Activated CD4-positive, alpha-beta T cell treated with anti-CD3 and anti-CD28 coated beads for 24 hours (primary cell): ENCODE measurements at regions not wholly inside any gene's neighbourhood (a gene's known extent, or its start where the extent isn't known, plus 50 kb on each side); places are given as distances from the start of the nearest gene placed in this dataset.
A peak's percentile ranks its signal among the peaks of the same experiment; 100 is the strongest.

ENCODE experiments used
- DNase-seq, 2 donors: peaks; one replicate each; pipeline ENCODE4 v3.0.0-alpha.2; 2020; ENCODE audit warnings: low read depth in 2 of 2

DNA sequence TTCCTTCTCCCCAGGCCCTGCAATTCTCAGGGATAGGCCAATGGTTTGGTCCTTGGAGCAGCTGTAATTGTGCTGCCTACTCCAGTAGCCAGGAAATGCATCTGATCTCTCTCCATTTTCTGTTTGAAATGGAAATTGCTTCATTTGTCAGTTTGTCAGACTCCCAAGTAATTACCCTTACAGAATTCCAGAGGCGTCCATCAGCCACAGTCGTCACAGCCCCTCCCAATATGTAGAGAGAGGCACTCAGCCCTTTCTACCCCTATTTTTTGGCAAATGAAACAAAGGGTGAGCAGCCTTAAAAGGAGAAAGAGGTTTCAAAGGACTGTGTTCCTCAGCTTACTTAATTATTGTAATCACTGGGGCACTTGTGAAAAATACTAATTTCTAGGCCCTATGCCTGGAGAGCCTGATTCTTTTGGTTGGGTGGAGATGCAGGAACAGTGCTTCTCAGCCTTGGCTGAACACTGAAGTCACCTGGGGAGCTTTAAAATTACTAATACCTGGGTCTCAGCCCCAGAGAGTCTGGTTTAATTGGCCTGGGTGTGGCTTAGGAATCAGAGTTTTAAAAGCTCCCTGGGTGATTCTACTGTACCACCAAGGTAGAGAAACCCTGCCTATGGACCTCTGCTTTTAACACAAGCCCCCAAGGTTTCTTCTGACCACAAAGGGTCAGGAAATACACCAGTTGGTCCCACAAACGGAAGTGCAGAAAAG, 190.0 kb downstream of the EMP1 start:
- no peak for DNase-seq

DNA sequence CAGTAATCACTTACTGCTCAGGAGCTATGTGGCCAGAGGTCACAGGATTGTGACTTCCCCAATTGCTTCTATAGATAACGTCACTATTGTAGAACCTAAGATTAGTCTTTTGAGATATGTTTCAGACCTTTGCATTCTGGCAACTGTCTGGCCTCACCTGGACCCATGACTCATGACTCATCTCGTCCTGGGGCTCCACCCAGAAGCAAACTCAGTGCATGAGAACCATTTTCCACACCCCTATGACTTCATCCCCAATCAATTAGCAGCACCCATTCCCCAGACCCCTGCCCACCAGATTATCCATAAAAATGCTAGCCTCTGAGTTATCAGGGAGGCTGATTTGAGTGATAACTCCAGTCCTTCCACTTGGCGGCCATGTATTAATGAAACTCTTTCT, 186.9 kb downstream of the EMP1 start:
- no peak for DNase-seq

DNA sequence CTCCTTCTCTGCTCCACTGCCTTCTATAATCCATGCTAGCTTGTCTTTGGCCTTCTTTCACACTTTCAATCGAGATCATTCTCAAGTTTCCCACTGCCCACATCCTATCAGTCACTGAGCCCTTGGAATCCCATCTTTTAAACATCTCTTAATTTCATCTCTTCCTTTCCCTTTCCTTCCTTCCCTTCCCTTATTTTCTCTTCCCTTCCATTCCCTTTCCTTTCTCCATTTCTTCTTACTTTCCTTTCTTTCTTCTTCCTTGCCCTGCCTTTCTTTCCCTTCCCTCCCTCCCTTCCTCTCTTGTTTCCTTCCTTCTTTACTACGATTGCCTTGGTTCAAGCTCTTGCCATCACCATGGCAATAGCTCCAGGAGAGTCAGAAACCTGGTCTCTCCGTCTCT, 183.8 kb downstream of the EMP1 start:
- no peak for DNase-seq

DNA sequence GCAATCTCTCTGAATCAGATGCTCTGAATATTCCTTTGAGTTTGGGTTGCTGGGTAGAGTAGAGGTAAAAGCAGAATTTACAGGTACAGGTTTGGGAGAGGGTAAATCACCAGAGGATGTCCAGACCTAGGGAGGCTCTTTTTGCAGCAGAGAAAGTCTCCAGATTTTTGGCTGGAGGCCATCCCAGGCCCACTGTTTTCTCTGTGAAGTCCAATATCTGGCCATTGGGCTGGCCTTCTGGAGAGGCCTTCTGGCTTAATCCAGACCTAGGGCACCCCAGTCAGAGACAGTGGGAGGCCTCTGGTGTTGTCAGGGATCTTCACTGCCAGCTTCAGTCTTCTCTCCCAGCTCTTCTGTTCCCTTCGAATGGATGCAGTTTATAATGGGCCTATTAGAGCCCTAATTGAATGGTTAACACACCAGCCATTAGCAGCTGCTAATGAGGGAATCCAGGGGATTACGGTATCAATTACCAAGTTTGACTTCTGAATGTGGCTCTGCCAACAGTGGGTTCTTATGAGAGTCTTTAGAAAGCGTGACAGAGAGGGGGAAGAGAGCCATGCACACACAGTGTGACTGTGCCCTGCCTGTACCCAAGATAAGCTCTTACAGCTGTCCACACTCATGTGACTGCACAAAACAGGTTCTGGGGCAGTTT, 183.1 kb downstream of the EMP1 start:
- no peak for DNase-seq

DNA sequence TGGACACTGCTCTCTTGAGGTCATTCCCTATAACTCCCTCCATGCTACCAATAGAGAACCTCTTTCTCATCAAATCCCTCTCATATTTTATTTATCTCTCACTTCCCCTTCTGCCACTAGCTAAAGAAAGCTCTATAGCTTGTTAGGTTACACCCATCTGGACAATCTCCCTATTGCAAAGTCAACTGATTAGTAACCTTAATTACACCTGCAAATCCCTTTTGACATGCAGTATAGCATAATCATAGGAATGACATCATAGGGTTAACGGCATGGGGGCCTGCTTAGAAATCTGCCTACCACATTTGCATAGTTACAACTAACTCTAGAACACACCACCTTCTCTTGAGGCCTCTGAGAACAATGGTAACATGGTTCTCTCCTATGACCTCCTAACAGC, 181.2 kb downstream of the EMP1 start:
- no peak for DNase-seq

DNA sequence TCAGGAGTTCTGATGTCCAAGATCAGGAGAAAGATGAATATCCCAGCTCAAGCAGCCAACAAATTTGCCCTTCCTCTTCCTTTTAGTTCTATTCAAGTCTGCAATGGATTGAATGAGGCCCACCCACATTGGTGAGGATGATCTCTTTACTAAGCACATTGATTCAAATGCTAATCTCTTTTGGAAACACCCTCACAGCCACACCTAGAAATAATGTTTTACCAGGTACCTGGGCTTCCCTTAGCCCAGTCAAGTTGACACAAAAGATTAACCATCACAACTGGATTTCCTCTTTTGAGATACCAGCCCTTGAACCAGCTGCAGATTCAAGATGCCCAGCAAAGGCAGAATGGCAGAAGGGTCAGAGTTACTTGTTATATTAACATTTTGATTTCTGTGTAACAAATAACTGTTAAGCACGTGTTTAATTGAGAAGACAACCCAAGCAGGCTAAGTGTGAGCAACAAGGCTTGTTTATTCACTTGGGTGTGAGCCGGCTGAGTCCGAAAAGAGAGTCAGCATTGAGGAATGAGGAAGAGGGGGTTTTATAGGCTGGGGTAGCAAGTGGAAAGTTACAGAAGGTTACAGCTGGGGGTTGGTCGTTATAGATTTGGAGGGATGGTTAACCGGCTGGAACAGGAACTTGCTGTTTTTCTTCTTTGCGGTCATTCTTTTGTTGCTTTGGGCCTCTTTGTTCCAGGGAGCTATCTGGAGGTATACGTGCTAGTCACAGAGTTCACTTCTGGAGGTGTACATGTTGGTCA, 180.3 kb downstream of the EMP1 start:
- DNase-seq: no peak

DNA sequence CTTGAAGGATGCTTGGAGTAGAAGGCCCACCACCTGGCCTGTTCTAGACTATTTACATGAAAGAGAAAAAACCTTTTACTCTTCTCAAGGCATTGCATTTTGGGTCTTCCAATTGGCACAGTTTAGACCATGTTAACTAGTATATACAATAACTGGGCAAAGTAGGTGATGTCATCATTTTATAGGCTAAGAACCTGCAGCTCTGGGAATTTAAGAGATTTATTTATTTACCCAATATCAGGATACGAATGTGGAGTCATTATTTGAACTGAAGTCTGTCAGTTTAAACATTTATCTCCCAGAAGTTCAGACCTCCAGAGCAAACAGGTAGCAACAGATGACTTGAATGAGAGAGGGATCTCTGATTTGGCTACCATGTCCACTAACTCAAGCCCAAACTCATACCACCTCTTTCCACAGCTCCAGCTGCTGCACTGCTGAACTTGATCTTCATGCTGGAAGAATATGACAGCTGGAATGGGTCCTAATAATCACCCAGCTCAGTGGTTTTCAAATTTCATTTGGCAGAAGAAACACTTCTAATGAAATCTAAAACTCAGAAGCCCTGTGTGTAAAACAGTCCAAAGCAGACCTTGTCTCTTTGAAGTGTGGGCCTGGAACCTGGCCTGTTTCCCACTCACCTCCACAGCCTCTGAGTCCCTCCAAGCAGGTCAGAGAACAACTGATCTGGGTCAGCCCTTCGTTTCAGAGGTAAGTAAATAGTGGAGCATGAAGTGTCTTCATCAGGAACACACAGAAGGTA, 179.2 kb downstream of the EMP1 start:
- DNase-seq: no peak

DNA sequence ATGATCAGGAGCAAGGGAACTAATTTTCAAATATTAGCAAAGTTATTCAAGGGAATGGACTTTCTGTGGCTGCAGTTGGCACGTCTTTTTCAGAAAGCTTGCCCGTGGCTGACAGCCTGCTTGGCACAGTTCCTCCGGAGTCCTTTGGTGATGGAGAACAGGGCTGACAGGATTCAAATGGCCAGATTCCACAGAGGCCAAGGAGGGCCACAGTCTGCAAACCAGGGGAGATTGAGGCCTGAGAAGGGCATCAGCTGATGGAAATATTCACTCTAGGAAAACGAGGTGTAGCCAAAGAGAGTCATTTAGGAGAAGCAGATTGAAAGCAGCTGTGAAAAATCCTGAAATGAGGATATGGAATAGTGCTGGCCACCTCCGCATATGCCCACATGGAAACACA, 178.3 kb downstream of the EMP1 start:
- no peak for DNase-seq

DNA sequence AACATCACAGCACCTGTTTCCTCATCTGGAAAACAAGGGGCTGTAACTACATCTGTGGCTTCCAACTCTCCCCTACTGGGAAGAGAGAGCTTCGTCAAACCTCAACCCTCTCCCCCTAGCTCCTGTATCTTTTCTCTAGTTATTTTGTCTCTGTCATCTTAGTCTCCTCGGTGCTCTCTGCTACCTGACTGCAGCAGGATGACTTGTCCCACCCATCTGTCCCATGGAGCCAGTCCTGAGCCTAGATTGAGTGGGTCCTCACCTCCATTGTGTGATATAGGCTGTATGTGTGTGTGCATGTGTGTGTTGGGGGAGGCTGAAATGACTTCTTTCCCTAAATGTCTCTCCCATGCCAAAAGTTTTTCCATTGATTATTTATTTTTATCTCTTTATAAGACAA, 177.3 kb downstream of the EMP1 start:
- no peak for DNase-seq

DNA sequence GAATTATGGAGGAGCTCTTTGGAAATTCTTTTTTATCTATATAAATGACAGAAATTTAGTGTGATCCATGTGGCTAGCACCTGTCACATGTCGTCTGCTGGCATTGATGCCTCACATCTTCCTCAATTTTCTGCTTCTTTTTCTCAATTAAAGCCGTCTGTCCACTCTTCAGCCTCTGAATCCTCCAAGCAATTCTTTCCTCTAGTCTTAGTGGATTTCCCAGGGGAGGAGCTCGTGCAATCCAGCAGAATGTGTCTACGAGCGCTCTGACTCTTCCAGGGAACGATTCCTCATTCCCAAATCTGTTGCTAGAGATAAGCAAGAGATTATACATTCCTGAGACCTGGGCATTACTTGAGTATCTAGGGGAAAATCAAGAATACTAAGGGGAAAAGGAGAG, 176.6 kb downstream of the EMP1 start:
- no peak for DNase-seq

DNA sequence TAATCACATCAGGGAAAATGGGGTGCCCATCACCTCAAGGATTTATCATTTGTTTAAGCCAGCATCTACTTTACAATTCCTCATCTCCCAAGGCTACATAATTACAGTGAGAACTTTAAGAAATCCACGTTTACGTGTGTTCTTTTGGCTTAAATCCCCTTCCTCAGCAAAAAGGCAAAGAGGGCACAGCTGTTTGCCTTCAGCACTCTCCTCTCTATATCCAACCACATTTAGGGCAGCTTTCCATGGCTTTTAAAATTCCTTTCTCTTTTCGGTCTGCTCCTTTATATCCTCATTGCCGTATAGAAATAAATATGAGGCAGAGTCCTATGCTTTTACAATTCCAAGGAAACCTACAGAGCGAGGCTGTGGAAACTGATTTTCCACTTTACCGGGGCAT, 175.9 kb downstream of the EMP1 start:
- no peak for DNase-seq

DNA sequence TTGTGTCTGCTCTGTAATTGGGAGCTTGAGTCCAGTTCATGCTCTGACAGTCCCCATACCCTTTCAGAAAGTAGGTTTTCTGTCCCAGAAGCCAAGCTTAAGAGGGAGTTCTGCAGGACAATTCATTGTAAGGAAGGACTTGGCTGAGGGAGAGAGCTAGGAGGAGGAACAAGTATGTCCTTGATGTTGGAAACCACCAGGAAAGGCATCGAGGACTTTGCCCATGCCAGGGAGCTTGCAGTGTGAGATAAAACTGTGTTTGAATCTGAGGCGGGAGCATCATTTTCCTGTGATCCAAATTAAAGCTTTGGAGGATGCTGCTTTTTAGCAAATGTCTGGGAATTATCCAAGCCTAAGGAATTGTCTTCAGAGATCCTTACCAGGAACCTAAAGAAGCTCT, 175.3 kb downstream of the EMP1 start:
- DNase-seq: no peak

DNA sequence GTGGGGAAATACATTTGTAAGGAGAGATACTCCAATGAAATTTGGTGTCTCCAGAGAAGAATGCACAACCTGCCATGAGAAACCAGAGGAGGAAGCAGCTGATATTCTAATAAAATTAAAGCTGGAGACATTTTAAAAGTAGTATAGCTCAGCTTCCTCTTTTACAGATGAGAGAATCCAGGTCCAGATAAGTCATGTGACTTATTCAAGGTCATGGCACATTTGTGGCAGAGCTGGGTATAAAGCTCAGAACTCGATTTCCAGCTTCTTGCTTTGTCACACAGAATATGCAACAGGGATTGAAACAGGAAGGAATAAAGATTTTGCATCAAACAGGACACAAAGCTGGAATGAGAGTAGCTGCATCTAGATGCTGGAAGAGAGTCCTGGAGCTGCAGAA, 174.8 kb downstream of the EMP1 start:
- DNase-seq: no peak

DNA sequence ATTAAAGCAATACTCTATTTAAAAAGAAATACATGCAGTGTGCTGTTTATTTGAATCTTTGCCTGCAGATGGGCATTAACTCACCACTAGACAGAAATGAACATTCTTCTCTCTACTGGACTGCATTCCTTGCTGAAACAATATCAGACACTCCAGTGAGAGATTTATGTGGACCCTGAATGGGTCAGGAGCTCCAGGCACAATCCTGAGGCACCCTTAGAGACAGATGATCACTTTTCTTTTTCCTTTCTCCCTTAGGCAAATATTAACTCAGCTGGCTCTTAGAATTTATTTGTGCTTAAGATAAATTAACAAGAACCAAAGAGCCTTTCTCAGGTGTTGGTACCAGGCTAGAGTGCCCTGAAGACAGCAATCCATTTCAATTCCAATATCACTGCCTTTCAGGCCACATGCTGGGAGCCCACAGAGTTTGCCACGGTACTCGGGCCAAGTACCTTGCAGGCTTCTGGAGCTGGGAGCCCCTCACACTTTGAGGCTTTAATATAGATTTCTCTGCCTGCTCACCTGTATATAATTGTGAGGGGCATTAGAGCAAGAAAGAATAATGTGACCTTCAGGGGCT, 173.0 kb downstream of the EMP1 start:
- DNase-seq: no peak

DNA sequence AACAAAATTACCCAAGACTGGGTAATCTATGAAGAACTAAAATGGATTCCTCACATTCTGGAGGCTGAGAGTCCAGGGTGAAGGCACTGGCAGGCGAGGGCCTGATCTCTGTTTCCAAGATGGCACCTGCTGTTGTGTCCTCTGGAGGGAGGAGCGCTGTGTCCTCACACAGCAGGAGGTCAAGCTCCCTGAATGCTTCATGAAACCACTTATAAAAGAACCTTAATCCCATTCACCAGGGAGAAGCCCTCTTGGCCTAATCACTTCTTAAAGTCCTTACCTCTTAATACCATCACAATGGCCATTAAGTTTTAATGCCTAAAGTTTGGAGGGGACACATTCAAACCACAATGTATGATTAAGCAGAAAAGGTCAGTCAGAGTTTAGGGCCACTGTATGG, 172.4 kb downstream of the EMP1 start:
- DNase-seq: no peak

DNA sequence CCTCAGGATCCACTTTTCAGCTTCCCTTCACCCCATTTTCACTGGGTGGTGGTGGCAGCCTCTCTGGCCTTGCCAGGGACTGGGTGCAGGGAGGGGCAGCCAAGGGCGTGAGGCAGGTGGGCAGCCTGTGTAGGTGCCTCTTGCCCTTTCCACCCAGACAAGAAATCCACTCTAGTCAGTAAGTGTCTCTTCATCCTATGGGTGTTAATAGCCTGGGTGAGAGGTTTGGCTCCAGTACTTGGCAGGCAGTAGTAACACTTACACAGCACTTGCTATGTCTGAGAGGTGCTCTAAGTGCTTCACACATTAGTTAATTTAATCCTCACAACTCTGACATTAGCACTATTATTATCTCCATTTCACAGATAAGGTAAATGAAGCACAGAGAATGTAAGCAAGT, 171.9 kb downstream of the EMP1 start:
- DNase-seq: no peak

DNA sequence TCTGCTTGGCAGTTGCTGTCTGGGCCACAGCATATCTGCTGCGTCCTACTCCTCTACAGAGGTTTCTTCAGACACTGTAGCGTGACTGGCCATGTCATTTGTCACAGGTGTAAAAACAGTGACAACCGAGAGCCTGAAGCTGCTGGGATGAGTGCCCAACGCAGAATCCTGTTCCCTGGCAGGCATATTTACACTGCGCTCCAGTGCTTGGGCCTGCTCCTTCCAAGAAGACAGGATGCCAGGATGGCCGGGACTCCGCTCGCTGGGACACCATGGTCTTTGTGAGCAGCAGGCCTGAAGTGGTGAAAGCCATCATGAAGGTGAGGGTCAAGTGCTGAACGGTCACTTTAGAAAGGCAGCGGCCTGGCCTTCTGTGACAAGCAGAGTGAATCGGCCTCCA, 171.4 kb downstream of the EMP1 start:
- DNase-seq: no peak

DNA sequence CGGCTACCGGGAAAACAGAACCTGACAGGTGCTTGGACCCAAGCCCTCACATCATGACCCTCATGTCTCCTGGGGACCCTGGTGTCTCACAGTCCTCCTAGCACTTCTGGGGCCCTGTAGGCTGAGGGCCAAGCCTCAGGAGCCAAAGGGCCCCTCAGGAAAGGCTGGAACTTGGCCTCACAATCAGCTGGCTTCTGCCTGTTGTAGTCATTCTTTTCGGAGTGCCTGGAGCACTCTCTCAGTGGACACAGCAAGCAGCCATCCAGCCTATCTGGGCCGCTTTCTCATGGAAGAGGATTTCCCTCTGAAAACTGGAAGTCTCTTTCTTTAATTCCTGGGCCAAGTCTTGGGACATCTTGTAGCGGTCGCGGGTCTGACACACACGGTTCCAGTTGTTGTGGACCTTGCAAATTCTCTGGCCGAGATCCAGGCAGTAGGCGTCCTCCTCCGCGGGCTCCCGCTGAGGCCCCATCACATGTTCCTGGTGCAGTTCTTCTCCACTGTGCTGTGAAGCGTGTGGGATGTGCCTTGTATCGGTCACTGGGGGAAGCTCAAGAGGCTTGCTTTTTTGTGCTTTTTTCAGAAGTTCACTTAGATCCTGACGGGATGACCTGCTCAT, 169.3 kb downstream of the EMP1 start:
- no peak for DNase-seq

DNA sequence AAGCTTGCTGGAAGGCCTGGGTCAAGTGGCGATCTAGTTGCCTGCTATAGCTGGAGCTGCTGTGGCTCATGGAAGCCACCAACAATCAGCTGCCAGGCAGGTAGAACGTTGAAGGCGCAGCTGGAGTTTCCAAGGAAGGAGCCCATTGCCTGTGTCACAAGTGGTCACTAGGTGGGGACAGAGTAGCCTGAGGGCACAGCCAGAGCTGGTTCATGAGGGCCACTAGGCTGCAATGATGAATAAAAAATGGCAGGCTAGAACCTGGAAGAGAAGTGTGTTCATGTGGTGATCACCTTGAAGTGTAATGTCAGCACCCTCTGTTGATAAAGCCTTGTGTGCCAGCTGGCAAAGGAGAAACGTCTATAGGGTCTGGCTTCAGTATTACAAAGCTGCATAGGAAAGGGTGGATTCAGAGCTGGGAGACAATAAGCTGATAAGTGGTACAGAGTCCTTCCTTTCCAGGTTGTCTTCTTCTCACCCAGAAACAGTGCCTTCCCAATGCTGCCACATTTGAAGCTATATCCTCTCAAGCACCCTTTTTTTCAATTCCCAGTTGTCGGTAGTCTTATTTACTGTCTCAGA, 165.8 kb downstream of the EMP1 start:
- peak in 1 of 2 donors; percentile 42 for DNase-seq

DNA sequence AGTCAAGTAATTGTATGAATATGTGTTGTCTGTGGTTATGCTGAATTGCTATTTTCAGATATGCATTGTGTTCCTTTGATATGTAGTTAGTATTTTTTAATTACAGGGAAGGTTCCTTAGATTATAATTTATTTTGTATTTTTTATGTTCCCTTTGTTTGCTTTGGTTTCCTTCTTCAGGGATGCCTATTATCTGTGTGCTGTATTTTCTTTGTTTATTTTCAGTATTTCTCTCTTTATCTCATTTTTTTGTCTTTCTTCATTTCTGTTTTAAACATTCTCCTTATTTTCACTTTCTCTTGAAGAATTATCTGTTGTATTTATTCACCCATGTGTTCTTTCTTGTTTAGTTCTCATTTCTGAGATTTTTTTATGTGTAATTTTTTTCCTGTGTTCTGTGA, 163.1 kb downstream of the EMP1 start:
- no peak for DNase-seq

DNA sequence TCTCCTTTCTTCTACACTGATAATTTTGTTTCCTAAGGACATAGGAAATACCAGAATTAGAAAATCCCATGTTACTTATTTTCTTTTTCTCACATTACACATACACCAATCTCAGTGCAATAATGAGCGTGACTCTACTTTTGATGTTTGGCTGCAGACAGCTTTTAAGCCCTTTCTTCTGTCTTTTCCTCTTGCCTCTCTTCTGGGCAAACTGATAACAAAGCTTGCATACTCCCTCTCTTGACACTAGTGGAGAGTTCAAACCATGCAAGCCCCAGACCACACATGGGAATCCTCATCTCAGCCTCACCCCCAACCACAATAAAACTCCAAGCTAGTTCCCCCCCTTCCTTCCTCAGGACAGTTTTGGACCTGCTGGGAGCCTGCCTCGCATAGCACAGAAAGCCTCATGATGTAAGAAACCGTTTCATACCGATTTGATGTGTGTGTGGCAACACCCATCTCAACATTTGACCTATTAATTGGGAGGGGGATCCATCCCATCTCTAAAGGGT, 161.9 kb downstream of the EMP1 start:
- no peak for DNase-seq
